GM20431 (cell line): ENCODE measurements at regions not wholly inside any gene's neighbourhood (a gene's known extent, or its start where the extent isn't known, plus 50 kb on each side); places are given as distances from the start of the nearest gene placed in this dataset.
"Not testable (repeated sequence)": the region's sequence is repeated elsewhere in the genome, so short reads cannot be mapped to it uniquely, and the experiment has no call there.

Experiments
- in situ Hi-C: fragments of 300-500 bp; cut with MseI, MboI; formaldehyde crosslinking; loops from one replicate; pipeline ENCODE4 v1.15.0; 2020; ENCODE audit warnings: low sequenced_read_pairs; ENCODE audit not compliant: unreplicated experiment

DNA sequence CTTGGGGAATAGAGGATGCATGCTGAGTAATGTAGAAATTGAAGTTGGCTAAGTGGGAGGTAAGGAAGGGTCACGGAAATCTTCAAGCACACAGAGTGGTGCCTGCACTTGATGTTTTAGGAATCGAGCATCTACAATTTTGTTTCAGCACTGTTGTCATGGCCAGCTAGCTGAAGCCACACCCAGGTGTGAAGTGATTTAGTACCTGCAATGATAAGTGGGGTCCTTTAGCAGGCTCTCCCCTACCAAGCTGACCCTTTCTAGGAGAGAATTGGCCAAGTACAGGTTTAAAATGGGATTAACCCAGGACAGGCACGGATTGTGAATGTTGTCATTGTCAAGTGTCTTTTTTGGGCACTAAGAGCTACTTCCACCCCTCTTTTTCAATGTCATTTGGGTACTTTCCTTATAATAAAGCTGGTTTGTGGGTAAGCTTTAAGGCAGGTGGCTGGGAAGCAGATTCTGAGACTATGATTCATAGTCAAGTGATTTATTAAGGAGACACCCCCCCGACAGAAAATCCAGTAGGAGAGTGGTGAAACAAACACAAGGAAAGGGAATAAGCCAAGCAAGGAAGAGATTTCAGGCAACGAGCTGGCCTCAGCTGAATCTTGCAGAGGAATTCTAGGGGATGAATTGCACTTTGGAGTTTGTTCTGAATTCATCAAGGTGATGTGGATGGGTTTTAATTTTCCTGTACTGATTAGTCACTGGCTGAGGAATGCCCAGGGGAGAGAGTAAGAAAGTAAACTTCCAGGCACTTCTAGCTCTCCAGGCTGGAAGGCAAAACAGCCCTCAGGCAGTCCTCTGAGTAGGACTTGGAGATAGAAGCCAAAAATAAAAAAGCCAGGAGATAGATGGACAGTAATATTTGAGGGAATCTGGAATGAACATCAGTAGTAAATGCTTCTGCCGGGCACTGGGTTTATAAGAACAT, 1128.4 kb downstream of the SORCS3 start:
- in situ Hi-C loops, result no loop called here

DNA sequence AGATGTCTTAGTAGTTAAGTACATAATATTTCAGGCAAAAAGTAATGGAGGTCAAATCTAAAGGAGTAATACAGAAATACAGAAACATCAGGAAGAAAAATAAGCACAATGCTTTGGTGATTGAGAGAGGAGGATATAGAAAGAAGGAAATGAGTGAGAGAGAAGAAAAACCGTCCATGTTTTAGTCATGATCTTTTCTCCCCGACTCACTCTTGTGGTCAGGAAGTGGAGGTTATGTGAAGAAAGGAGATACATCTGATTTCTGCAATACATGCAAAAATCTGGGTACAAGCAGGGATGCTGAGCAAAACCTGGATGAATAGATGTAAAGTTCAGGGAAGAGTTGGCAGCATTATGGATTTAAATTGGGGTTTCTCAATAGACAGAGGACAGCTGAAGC, 1122.5 kb downstream of the SORCS3 start:
- in situ Hi-C loops, result no loop called here

GRCh38 chr10:105761576-105762260, 1120.6 kb downstream of the SORCS3 start:
- in situ Hi-C loops, result no loop called here

DNA sequence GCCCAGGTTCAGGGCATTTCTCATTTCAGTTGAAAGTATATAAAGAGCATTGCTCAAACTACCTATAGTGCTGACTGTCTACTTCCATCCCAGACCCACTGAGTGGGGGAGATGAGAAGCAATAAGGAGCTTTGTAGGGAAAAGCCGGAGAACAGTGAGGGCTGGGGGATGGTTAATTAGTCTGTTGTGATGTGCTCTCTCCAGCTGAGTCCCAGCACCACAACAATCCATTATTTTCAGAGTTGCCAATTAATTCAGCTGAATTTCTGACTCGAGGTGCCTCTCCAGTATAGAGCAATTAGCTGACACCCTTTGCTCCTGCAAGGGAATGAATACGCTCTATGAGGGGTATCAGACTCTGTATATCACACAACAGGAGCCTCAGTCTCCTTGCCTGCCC, 1118.6 kb downstream of the SORCS3 start:
- in situ Hi-C loops, result no loop called here

DNA sequence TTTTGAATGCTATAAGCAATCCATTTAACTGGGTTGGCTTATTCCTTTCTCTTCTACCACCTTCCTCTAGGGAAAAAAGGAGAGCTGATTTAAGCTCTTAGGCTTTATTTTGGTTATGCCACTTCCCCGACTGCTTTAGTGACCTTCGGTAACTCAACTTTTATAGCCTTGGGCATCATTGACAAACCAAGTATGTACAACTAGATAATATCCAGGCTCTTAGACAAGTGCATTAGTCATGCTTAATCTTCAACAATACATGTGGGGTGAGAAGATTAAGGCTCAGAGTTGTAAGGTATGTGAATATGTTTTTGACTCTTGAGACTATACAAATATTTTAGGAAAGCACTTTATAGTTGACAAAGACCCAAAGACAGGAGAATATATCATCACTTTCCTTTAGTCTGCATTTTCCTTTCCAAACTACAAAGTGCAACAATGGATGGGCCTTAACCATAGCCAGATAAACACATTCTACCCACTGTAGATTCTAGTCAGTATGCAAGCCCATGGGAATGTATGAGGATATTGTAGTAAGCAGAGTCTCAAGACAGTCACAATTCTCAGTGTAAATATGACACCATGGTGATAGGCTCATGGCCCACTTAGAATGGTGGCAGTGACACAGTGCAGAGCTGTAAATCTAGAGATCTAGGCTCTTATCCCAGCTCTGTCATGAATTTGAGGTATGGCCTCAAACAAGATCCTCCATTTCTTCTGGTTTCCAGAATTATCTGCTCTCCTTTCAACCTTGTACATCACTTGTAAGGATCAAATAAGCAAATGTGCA, 1117.3 kb downstream of the SORCS3 start:
- in situ Hi-C loops, result no loop called here

- in situ Hi-C loops, result no loop called here
These were observed 1116.2 kb downstream of the SORCS3 start for GRCh38 chr10:105757302-105757701.

DNA sequence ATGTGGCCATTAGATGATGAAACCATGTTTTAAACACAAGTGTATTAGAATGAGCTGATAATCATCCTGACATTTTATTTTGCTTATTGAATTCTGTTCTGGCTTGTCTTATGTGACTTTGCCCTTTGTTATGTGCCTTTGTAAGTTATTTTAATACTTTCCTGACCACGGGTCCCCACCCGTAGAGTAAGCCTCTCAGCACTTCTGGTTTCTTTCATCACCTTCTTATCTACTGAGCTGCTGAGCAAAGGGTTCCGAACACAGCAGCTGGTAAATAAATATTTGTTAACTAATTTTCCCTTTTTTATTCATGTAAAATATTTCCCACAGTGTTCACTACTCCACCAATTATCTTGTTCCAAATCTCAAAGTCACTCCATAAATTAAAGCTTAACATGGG, 1115.3 kb downstream of the SORCS3 start:
- in situ Hi-C loops, result no loop called here

GRCh38 chr10:105751688-105752087, 1110.6 kb downstream of the SORCS3 start:
- in situ Hi-C loops, result no loop called here

DNA sequence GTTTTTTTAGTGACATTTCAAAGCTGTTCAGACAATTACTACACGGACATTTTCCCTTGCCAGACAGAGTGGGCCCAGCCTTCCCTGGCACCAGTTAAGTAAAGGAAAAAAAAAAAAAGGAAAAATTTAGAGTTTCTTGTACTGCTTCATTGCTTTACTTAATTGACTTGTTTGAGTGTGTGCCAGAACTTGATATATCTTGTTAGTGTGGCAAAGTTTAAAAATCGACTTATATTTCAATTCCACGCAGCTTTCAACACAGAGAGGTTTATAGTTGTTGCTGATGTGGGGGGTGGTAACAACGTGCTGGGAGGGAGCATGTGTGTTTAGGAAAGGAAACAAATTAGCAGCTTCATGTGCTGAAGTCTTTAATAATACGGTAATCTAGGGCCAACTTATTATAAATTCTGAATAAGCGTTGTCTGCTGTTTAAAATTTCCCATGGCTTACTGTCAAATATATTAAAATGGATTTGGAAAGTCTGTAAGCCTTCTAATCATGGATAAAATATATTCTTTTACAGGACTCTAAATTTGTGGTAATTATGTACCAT, 1104.6 kb downstream of the SORCS3 start:
- in situ Hi-C loops, result no loop called here

DNA sequence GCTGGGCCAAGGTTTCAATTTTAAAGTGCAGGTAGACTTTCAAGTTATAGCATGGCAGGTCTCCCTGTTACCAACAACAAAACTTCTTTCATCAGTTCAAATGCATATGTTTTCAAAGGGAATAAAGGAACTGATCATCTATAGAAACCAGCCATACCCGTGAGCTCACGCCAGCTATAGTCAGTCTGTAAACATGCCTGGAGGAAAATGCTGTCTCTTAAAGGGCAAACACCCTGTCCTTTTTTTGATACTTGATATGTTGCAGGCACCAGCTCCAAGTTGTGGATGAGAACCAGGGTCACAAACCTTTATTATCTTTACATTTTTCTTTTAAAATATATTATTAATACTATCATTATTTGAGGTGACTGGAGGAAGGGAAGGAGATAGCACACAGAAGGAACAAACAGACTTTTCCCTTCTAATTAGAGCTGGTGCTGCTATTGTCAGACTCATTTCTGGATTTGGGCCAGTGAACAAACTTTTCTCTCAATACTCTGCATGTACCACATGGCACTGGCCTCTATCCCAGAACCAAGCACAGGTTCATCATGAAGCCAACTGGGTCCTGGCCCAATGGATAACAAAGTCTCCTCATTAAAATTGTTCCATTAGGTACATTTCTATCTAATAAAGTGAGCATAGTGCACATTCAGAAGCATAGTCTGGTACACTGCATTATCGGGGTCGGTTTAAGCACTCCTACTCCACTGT, 1102.4 kb downstream of the SORCS3 start:
- in situ Hi-C loops, result no loop called here

DNA sequence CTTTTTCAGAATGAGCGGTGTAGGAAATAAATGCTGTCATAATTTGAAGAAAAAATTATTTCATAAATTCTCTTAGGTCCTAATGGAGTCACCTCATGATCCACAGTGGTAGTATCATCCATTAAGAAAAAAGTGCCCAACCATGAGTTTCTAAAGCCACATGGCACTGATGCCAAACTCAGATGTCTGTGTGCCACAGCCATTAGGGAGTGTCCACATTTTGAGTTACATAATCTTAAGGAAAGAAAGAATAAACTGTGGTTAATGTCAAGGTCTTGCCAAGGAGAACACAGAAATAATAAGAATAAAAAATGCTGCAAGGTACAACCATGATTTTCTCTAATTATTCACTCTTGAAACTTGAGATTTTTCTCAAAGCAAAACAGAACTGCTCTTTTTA, 1101.8 kb downstream of the SORCS3 start:
- in situ Hi-C loops, result no loop called here

DNA sequence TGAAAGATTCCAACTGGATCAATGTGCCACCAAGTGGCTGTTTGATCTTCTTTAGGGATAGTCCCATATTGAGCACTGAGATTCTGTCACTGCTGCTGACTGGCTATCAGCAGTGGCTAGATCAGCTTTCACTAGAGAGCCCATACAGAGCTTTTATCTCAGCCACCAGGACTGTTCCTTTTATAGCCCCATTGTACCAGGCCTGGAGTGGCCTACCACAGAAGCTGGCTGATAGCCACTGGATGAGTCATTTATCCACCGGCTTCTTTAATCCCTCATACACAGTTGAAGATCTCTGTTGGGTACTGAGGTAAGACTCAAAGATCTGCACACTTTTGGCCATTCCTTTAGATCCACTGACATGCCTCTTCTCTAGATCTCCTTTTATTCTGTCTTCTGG, 1101.1 kb downstream of the SORCS3 start:
- in situ Hi-C loops, result no loop called here

GRCh38 chr10:105734479-105734878, 1093.4 kb downstream of the SORCS3 start:
- in situ Hi-C loops, result no loop called here

GRCh38 chr10:105733924-105734323, 1092.8 kb downstream of the SORCS3 start:
- in situ Hi-C loops, result no loop called here

DNA sequence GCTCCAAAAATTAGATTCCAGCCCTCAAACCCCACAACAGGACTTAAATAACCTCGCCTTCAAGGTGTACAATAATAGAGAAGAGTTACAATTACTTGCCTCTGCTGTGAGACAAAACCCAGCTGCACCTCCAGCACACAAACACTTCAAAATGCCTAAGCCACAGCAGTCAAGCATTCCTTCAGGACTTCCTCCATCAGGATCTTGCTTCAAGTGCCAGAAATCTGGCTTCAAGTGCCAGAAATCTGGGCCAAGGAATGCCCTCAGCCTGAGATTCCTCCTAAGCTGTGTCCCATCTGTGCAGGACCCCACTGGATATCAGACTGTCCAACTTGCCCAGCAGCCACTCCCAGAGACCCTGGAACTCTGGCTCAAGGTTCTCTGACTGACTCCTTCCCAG, 1088.3 kb downstream of the SORCS3 start:
- in situ Hi-C loops, result no loop called here

GRCh38 chr10:105727586-105727985, 1086.5 kb downstream of the SORCS3 start:
- in situ Hi-C loops, result not testable (repeated sequence)

- in situ Hi-C loops, result no loop called here
These were observed 1086.0 kb downstream of the SORCS3 start for GRCh38 chr10:105727131-105727530.

DNA sequence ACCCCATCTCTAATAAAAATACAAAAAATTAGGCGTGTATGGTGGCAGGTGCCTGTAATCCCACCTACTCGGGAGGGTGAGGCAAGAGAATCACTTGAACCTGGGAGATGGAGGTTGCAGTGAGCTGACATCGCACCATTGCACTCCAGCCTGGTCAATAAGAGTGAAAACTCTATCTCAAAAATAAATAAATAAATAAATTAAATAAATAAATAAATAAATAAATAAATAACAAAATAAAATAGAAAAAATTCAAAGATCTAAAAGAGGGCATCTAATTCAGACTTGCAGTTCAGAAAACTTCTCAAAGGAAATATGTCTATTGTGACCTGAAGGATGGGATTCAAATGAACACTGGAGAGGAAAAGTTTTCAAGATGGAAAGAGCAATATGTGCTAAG, 1085.1 kb downstream of the SORCS3 start:
- in situ Hi-C loops, result no loop called here

- in situ Hi-C loops, result no loop called here
These were observed 1083.9 kb downstream of the SORCS3 start for GRCh38 chr10:105725007-105725406.
